NT2/D1 (cell line): ENCODE measurements at regions not wholly inside any gene's neighbourhood (a gene's known extent, or its start where the extent isn't known, plus 50 kb on each side); places are given as distances from the start of the nearest gene placed in this dataset.

Source experiments
- DNase-seq: peaks from one replicate; pipeline ENCODE4 v3.0.0-alpha.2; 2011; ENCODE audit warnings: low read depth, low spot score
- H3K27me3 ChIP-seq: 2 replicates; pipeline ENCODE4 v1.6.0; 2011; ENCODE audit warnings: mild to moderate bottlenecking; ENCODE audit not compliant: insufficient read length, insufficient read depth
- H3K36me3 ChIP-seq: 2 replicates; pipeline ENCODE4 v1.6.1; 2011; ENCODE audit warnings: mild to moderate bottlenecking, low read length, mixed read lengths; ENCODE audit not compliant: insufficient read depth, insufficient read length
- H3K4me1 ChIP-seq: 2 replicates; pipeline ENCODE4 v1.5.1; 2011; ENCODE audit not compliant: insufficient read depth, insufficient read length
- H3K4me3 ChIP-seq: 2 replicates; pipeline ENCODE4 v1.5.1; 2011; ENCODE audit warnings: low read depth; ENCODE audit not compliant: insufficient read length
- H3K9ac ChIP-seq: 2 replicates; pipeline ENCODE4 v1.6.0; 2011; ENCODE audit warnings: low read depth; ENCODE audit not compliant: insufficient read length
- H3K9me3 ChIP-seq: 2 replicates; pipeline ENCODE4 v1.5.1; 2011; ENCODE audit warnings: mild to moderate bottlenecking, low read length; ENCODE audit not compliant: insufficient read depth
- SUZ12 ChIP-seq: IDR thresholded peaks from 2 replicates; pipeline ENCODE4 v1.6.1; 2011; ENCODE audit not compliant: insufficient read length, insufficient read depth; ENCODE audit errors: extremely low read depth
- YY1 ChIP-seq: IDR thresholded peaks from 2 replicates; pipeline ENCODE4 v1.6.1; 2011; ENCODE audit not compliant: insufficient read length, insufficient read depth
- ZNF274 ChIP-seq: IDR thresholded peaks from 2 replicates; pipeline ENCODE4 v1.6.1; 2011; ENCODE audit warnings: mild to moderate bottlenecking, low read depth, low read length

DNA sequence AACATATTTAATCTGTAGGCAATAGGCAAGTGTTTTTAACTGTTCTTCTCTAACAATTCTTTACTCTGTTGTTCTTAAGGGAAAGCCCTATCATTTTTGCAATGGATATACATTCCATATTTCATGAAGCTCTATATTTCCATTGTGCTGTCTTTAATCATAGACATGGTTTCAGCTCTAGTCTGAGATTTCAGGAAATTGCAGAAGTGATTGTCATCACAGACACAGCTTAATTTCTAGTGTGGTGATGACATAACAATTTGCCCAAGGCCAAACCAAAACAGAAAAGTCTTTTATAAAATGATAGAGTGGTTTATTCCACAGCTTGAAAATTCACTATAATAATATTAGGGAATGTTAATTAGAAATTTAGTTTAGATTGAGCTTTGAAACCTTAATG is 494.1 kb upstream of the SEMA3A start:
- Histone ChIP-seq H3K4me1 (no peaks in the 10 kb centered on the region), H3K9me3 (no peaks in the 10 kb centered on the region), H3K36me3 (no peaks in the 10 kb centered on the region), H3K27me3 (no peaks in the 10 kb centered on the region), H3K9ac (no peak overlapping the region), H3K4me3 (no peak overlapping the region)
- no peak for DNase-seq
- no peak for TF ChIP-seq YY1
- TF ChIP-seq SUZ12, result no peak
- TF ChIP-seq ZNF274, result no peak

DNA sequence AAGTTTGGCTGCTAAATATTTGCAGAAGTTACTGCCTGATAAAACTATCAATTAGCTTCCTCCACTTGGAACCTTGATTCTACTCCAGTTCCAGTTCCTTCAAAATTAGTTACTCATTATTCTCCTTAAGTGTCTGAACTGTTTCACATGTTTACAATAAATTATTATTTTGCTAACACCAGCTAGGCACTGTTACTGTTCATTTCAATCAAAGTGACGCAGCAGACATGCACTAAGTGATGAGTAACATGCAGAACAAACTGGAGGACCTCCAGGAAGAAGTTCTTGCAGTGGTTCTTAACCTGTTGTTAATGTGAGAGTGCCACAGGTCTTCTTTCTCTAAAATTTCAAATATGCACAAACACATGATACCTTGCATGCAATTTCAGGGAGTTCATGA is 491.8 kb upstream of the SEMA3A start:
- no peaks in the 10 kb centered on the region for H3K36me3 ChIP-seq
- no peak overlapping the region for H3K4me3 ChIP-seq
- no peaks in the 10 kb centered on the region for H3K27me3 ChIP-seq
- H3K9ac ChIP-seq, result no peak overlapping the region
- H3K4me1 ChIP-seq, result no peaks in the 10 kb centered on the region
- no peaks in the 10 kb centered on the region for H3K9me3 ChIP-seq
- TF ChIP-seq ZNF274 (no peak), YY1 (no peak), SUZ12 (no peak)
- DNase-seq, result no peak

DNA sequence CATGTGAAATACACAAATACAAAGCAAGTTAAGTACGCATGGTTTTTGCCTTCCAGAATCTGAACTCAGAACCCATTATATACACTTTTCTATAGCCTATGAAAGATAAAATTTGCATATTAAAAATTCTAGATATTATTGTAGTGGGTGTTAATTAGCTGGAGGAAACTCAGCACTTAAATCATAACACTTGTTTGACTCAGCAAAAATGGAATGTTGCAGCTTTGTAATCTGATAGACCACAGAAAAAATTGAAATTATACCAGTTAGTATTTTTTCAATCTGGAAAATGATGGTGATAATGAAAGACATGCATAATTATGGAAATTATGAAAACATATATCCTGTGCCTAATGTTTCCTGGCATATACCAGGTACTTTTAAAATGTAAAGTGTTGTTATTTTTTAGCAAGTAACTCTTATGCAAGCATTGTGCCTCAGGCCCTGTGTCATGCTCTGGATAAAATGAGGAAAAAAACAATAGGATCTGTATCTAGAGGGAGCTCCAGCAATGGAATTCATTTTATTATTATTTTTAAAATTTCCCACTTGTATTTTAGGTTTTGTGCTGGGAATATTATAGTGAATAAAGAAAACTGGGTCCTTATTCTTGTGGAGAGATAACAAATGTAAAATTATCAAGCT is 490.4 kb upstream of the SEMA3A start:
- no peaks in the 10 kb centered on the region for H3K27me3 ChIP-seq
- no peak overlapping the region for H3K9ac ChIP-seq
- no peaks in the 10 kb centered on the region for H3K9me3 ChIP-seq
- TF ChIP-seq YY1 (no peak), SUZ12 (no peak), ZNF274 (no peak)
- no peaks in the 10 kb centered on the region for H3K4me1 ChIP-seq
- no peak overlapping the region for H3K4me3 ChIP-seq
- DNase-seq, result no peak
- no peaks in the 10 kb centered on the region for H3K36me3 ChIP-seq

DNA sequence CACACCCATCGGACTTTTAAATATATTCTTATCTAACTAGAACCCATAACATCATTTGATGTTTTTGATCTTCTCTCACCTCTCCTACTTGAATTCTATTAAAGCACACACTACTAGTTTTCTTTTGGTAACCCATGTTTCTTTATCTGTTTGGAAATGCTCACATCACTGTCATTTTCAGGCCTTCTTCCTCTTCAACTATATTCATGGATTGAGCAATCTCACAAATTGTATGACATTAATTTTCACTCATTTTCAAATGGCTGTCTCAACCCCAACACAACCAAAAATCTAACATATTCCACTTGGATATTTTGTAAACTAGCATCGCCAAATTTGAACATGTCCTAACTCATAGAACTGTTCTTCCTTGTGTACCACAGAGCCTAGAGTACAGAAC is 488.0 kb upstream of the SEMA3A start:
- TF ChIP-seq ZNF274 (no peak), SUZ12 (no peak), YY1 (no peak)
- Histone ChIP-seq H3K27me3 (no peaks in the 10 kb centered on the region), H3K9ac (no peak overlapping the region), H3K9me3 (no peaks in the 10 kb centered on the region), H3K4me3 (no peak overlapping the region), H3K4me1 (no peaks in the 10 kb centered on the region), H3K36me3 (no peaks in the 10 kb centered on the region)
- DNase-seq, result no peak

DNA sequence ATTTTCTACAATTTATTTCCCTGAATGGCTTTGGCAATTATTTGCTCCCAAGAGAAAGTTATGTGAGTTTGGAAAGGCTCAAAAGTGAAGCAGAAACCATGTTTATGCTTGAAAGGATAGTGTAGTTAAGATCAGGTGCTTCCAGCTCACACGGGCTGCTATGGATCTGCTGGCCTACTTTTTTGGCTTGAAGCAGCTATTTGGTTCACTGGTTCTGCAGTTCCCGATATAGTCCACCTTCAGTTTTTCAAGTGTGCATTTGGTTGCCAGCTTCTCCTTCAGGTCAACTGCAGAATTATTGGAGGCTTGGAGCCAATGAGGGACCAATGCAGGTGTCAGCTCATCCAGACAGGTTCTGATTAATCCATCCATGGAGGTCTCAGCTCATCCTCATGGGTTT is 484.3 kb upstream of the SEMA3A start:
- H3K4me1 ChIP-seq, result no peaks in the 10 kb centered on the region
- H3K9ac ChIP-seq, result no peak overlapping the region
- H3K9me3 ChIP-seq, result no peaks in the 10 kb centered on the region
- TF ChIP-seq YY1 (no peak), ZNF274 (no peak), SUZ12 (no peak)
- H3K36me3 ChIP-seq, result no peaks in the 10 kb centered on the region
- no peaks in the 10 kb centered on the region for H3K27me3 ChIP-seq
- no peak for DNase-seq
- no peak overlapping the region for H3K4me3 ChIP-seq

DNA sequence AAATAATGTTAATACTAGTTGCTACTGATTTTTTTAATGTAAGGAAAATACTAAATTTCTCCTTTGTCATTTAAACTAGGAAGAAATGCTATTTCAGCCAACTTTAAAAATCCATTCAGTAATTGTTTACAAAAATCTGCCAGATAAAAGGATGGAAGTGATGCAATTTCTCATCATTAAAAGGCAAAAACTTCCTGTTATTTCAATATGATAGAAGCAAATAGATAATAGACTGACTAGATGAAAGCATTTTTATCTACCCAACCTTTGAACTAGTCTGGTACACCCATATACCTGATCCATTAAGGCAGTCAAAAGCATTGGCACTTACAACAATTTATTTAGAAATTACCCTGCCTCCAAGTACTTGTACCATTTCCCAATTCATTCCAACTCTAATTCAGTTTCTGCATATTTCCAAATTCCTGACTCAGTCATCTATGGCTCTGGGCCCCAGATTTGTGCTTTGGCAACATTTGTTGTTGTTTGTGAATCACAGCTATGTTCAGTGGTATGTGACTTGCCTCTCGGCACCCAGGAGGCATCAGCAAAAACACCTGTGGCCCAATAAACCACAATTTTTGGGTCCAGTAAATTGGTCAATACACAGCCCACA is 482.6 kb upstream of the SEMA3A start:
- TF ChIP-seq ZNF274 (no peak), SUZ12 (no peak), YY1 (no peak)
- Histone ChIP-seq H3K27me3 (no peaks in the 10 kb centered on the region), H3K9ac (no peak overlapping the region), H3K4me1 (no peaks in the 10 kb centered on the region), H3K4me3 (no peak overlapping the region), H3K36me3 (no peaks in the 10 kb centered on the region), H3K9me3 (no peaks in the 10 kb centered on the region)
- DNase-seq, result no peak

DNA sequence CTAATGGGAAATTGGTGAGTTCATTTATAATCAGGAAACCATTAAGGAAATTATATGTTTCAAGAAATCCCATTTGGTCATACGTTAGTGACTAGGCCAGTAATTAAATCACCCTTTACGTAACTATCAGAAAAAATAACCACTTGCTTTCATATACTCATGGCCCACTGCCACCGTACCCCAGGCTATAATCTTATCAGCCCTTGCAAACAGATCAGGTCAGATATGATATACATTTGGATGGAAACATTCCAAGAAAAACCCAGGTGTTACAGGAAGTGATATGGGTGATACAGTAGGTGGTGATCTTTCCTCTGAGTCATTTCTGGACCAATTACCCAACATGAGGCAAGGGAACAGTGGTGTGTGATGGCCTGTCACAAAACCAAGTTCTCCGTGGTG is 481.0 kb upstream of the SEMA3A start:
- Histone ChIP-seq H3K9me3 (no peaks in the 10 kb centered on the region), H3K9ac (no peak overlapping the region), H3K4me3 (no peak overlapping the region), H3K4me1 (no peaks in the 10 kb centered on the region), H3K27me3 (no peaks in the 10 kb centered on the region), H3K36me3 (no peaks in the 10 kb centered on the region)
- TF ChIP-seq SUZ12, result no peak
- TF ChIP-seq ZNF274, result no peak
- TF ChIP-seq YY1, result no peak
- no peak for DNase-seq
